Mesothelial cell of epicardium (in vitro differentiated cells): ENCODE measurements at regions not wholly inside any gene's neighbourhood (a gene's known extent, or its start where the extent isn't known, plus 50 kb on each side); places are given as distances from the start of the nearest gene placed in this dataset.

Source experiments
- DNase-seq, 2 experiments: peaks; one replicate each; pipeline ENCODE4 v3.0.0; 2021; ENCODE audit warnings: low spot score in 2 of 2; ENCODE audit not compliant: unreplicated experiment in 2 of 2
- H3K27ac Mint-ChIP-seq: 2 replicates; pipeline ENCODE4 v1.8.0; 2021; ENCODE audit warnings: mixed read lengths
- H3K27me3 Mint-ChIP-seq: 2 replicates; pipeline ENCODE4 v1.8.0; 2021; ENCODE audit warnings: low read depth, mixed read lengths
- H3K36me3 Mint-ChIP-seq: 2 replicates; pipeline ENCODE4 v1.8.0; 2021; ENCODE audit warnings: mixed read lengths
- H3K4me1 Mint-ChIP-seq: 2 replicates; pipeline ENCODE4 v1.8.0; 2021; ENCODE audit warnings: mixed read lengths
- H3K4me3 Mint-ChIP-seq: 2 replicates; pipeline ENCODE4 v1.8.0; 2021; ENCODE audit warnings: mild to moderate bottlenecking, moderate library complexity, mixed read lengths
- H3K9me3 Mint-ChIP-seq: 2 replicates; pipeline ENCODE4 v1.8.0; 2021; ENCODE audit warnings: mixed read lengths
- CTCF ChIP-seq: fragments of 200-600 bp; sonication (generic); IDR thresholded peaks from one replicate; pipeline ENCODE4 v1.5.0; 2021; ENCODE audit warnings: antibody characterized with exemption; ENCODE audit not compliant: unreplicated experiment

- peaks cover 4% of the 10 kb centered on the region for H3K9me3 Mint-ChIP-seq
- no peak for DNase-seq
- H3K36me3 Mint-ChIP-seq, result no peaks in the 10 kb centered on the region
- no peak overlapping the region for H3K4me3 Mint-ChIP-seq
- peaks cover 41% of the 10 kb centered on the region for H3K27me3 Mint-ChIP-seq
- H3K27ac Mint-ChIP-seq, result no peak overlapping the region
- no peak for TF ChIP-seq CTCF
- peaks cover 23% of the 10 kb centered on the region for H3K4me1 Mint-ChIP-seq
Observed at GRCh38 chr22:49549256-49550140, 278.2 kb downstream of the BRD1 start.

DNA sequence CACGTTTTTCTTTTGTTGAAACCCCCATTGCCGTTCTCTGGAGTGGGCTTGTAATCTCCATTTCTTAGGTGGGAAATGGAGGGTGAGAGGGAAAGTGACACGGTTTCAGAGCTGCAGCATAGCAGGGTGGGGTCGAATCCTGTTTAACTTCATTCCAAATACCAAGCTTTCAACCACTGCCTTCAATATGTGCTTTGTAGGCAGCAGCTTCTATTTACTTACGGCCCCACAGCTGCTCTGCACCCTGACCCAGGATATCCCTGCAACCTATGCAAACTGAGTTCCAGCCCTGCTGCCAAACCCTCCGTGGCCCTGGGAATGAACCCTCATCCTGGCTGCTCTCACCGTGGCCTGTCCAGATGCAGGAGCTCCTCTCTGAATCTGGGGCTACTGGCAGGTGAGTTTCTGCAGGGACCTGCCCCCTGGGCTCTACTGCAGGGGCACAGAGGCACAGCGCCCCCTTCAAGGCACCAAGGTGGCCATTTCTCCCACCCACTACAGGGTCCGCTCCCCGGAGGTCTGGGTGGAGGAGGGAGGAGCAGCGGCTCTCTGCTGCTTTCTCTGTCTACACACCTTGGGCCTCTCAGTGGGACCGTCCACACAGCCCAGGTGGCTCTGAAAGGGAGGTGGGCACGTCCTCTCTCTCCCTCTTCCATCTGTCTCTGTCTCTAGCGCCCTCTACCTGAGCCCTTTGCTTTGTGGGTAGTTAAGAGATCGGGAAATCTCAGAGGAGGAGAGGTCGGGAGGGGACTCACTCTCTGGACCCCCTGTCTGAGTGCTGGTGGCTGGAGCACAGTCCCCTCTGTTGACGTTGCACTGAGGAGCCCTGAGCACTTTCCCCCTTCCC is 279.1 kb downstream of the BRD1 start:
- peak overlapping the region; percentile 81 for H3K27ac Mint-ChIP-seq
- H3K9me3 Mint-ChIP-seq, result peaks cover 4% of the 10 kb centered on the region
- H3K4me1 Mint-ChIP-seq, result peaks cover 32% of the 10 kb centered on the region
- no peak for TF ChIP-seq CTCF
- peaks cover 46% of the 10 kb centered on the region for H3K27me3 Mint-ChIP-seq
- no peaks in the 10 kb centered on the region for H3K36me3 Mint-ChIP-seq
- DNase-seq, result no peak
- H3K4me3 Mint-ChIP-seq, result peak overlapping the region; percentile 15

GRCh38 chr22:49547751-49548239 is 279.9 kb downstream of the BRD1 start:
- H3K4me1 Mint-ChIP-seq, result peaks cover 33% of the 10 kb centered on the region
- H3K9me3 Mint-ChIP-seq, result peaks cover 4% of the 10 kb centered on the region
- H3K27ac Mint-ChIP-seq, result peak overlapping the region; percentile 81
- no peak overlapping the region for H3K4me3 Mint-ChIP-seq
- no peaks in the 10 kb centered on the region for H3K36me3 Mint-ChIP-seq
- DNase-seq, result no peak
- H3K27me3 Mint-ChIP-seq, result peaks cover 50% of the 10 kb centered on the region
- TF ChIP-seq CTCF, result no peak

DNA sequence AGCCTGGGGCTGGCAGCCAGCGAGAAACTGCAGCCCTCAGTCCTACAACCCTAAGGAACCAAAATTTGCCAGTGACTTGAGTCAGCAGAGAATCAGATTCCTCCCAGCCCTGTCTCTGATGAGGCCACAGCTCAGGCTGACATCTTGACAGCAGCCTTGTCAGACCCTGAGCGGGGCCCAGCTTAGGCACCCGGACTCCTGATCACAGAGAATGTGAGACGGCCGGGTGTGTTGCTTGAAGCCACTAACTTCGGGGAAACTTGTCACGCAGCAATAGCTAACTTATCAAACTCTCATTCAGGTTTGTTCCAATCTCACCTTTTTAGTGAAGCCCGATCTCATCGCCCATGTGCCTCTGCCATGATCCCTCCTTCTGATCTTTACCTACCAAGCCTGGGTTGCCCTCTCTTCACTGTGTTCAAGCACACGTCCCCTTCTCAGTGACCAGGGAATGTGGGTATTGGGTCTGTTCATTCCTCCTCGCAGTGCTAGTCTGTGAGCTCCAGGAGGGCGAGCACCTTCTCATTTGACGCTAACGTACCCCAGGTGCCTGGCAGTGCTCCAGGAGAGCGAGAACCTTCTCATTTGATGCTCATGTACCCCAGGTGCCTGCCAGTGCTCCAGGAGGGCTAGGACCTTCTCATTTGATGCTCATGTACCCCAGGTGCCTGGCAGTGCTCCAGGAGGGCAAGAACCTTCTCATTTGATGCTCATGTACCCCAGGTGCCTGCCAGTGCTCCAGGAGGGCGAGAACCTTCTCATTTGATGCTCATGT is 280.7 kb downstream of the BRD1 start:
- H3K27me3 Mint-ChIP-seq, result peaks cover 49% of the 10 kb centered on the region
- H3K9me3 Mint-ChIP-seq, result peaks cover 4% of the 10 kb centered on the region
- H3K4me1 Mint-ChIP-seq, result peaks cover 33% of the 10 kb centered on the region
- TF ChIP-seq CTCF, result no peak
- no peak overlapping the region for H3K4me3 Mint-ChIP-seq
- DNase-seq, result no peak
- no peaks in the 10 kb centered on the region for H3K36me3 Mint-ChIP-seq
- H3K27ac Mint-ChIP-seq, result no peak overlapping the region

DNA sequence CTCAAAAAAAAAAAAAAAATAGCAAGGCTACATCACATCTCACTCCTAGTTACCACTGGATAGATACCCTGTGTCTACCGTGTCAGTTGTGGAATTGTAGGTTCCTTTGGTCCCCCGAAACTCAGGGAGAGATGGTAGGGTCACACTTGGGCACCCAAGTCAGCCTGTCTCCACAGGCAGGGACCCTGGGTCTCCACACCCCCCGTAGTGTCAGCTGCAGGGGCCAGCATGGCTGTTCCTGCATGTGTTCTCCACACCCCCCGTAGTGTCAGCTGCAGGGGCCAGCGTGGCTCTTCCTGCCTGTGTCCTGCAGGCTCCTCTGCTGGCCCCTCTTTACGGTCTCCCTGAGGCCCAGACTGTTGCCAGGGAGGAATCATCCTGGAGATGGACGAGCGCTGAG is 282.1 kb downstream of the BRD1 start:
- no peak overlapping the region for H3K27ac Mint-ChIP-seq
- DNase-seq, result peak in 1 of 2 experiments; percentile 6
- no peaks in the 10 kb centered on the region for H3K36me3 Mint-ChIP-seq
- no peaks in the 10 kb centered on the region for H3K9me3 Mint-ChIP-seq
- H3K4me3 Mint-ChIP-seq, result no peak overlapping the region
- peaks cover 33% of the 10 kb centered on the region for H3K4me1 Mint-ChIP-seq
- TF ChIP-seq CTCF, result no peak
- H3K27me3 Mint-ChIP-seq, result peaks cover 39% of the 10 kb centered on the region
